H1 (cell line): ENCODE measurements at regions not wholly inside any gene's neighbourhood (a gene's known extent, or its start where the extent isn't known, plus 50 kb on each side); places are given as distances from the start of the nearest gene placed in this dataset.

ENCODE experiments used
- CTCF ChIA-PET: fragments of 300-600 bp; sonication (Branson Sonifier 250); formaldehyde crosslinking; loops from one replicate; lab custom pipeline; 2021; ENCODE audit not compliant: partially characterized antibody; lab: Charles Lee
- POLR2A ChIA-PET: fragments of 300-600 bp; sonication (Branson Sonifier 250); formaldehyde crosslinking; loops from one replicate; lab custom pipeline; 2021; ENCODE audit warnings: inconsistent platforms; ENCODE audit not compliant: partially characterized antibody; lab: Charles Lee
- DNase-seq, 2 experiments: peaks; one replicate each; pipeline versions ENCODE4 v3.0.0 to v3.0.0-alpha.2; 2010 to 2022; ENCODE audit warnings: low spot score in 2 of 2, low read depth in 1 of 2, mixed read lengths in 1 of 2
- FAIRE-seq: peaks from 2 replicates; lab custom pipeline; 2011; peaks lifted over from hg19 to GRCh38; lab: Jason Lieb, UNC
- H2AFZ ChIP-seq: 2 replicates; pipeline ENCODE4 v1.8.1; 2012; ENCODE audit warnings: low read length, inconsistent platforms
- H2AK5ac ChIP-seq: 2 replicates; pipeline ENCODE4 v1.6.1; 2013; ENCODE audit warnings: low read depth, low read length
- H2BK120ac ChIP-seq: replicated peaks from 2 replicates; pipeline ENCODE3; 2013; ENCODE audit warnings: low read depth, low read length, inconsistent platforms
- H2BK12ac ChIP-seq: 2 replicates; pipeline ENCODE4 v1.6.1; 2013; ENCODE audit warnings: low read depth, low read length
- H2BK15ac ChIP-seq: 2 replicates; pipeline ENCODE4 v1.6.1; 2013; ENCODE audit warnings: low read length
- H2BK20ac ChIP-seq: 2 replicates; pipeline ENCODE4 v1.6.1; 2013; ENCODE audit warnings: low read length
- H2BK5ac ChIP-seq: 2 replicates; pipeline ENCODE4 v1.6.1; 2013; ENCODE audit warnings: low read depth, low read length
- H3K14ac ChIP-seq: 2 replicates; pipeline ENCODE4 v1.6.1; 2013; ENCODE audit warnings: inconsistent platforms; ENCODE audit not compliant: insufficient read length
- H3K18ac ChIP-seq: 2 replicates; pipeline ENCODE4 v1.6.1; 2013; ENCODE audit warnings: low read length; ENCODE audit errors: extremely low read depth
- H3K23ac ChIP-seq: 2 replicates; pipeline ENCODE4 v1.6.1; 2013; ENCODE audit warnings: inconsistent platforms; ENCODE audit not compliant: insufficient read length
- H3K23me2 ChIP-seq: 2 replicates; pipeline ENCODE4 v1.6.1; 2013; ENCODE audit warnings: low read depth, low read length
- H3K27ac ChIP-seq: 2 replicates; pipeline ENCODE4 v1.6.1; 2011; ENCODE audit warnings: low read depth, low read length, inconsistent platforms
- H3K27me3 ChIP-seq, 4 experiments: replicated peaks in 1 of 4; 1 replicate in 1 of 4; 2 replicates in 3 of 4; pipeline versions ENCODE4 v1.6.1 to v1.8.1; 2011 to 2013; ENCODE audit warnings: low read length in 3 of 4, mild to moderate bottlenecking in 3 of 4, inconsistent platforms in 2 of 4, mixed read lengths in 2 of 4, moderate library complexity in 1 of 4; ENCODE audit not compliant: control insufficient read depth in 3 of 4, insufficient read depth in 3 of 4; ENCODE audit errors: extremely low read depth in 1 of 4
- H3K36me3 ChIP-seq, 4 experiments: 2 replicates each; pipeline versions ENCODE4 v1.6.1 to v1.8.1; 2011 to 2013; ENCODE audit warnings: mild to moderate bottlenecking in 4 of 4, low read length in 3 of 4, moderate library complexity in 2 of 4, control low read depth in 1 of 4, inconsistent platforms in 1 of 4; ENCODE audit not compliant: insufficient read depth in 4 of 4, control insufficient read depth in 2 of 4
- H3K4ac ChIP-seq: replicated peaks from 2 replicates; pipeline ENCODE3; 2013; ENCODE audit warnings: low read length, low read depth, mixed read lengths, inconsistent platforms; ENCODE audit not compliant: insufficient read length
- H3K4me1 ChIP-seq, 4 experiments: replicated peaks in 1 of 4; 1 replicate in 1 of 4; 2 replicates in 3 of 4; pipeline versions ENCODE4 v1.6.1 to v1.8.1; 2011 to 2013; ENCODE audit warnings: low read length in 3 of 4, inconsistent platforms in 2 of 4, mixed read lengths in 1 of 4; ENCODE audit not compliant: insufficient read depth in 4 of 4, control insufficient read depth in 3 of 4
- H3K4me2 ChIP-seq, 2 experiments: 2 replicates each; pipeline versions ENCODE4 v1.6.1 to v1.8.1; 2011 to 2013; ENCODE audit warnings: low read depth in 2 of 2, low read length in 2 of 2, control low read depth in 1 of 2, inconsistent platforms in 1 of 2, mild to moderate bottlenecking in 1 of 2; ENCODE audit not compliant: insufficient read depth in 1 of 2
- H3K4me3 ChIP-seq, 4 experiments: fragments of 200-600, 300-600 bp in 1 of 4; sonication (generic), shearing (Covaris generic), sonication (Bioruptor Twin) in 1 of 4; 2 replicates each; pipeline versions ENCODE4 v1.5.1 to v1.8.1; 2011 to 2016; ENCODE audit warnings: low read length in 4 of 4, low read depth in 3 of 4, control low read depth in 2 of 4, inconsistent platforms in 2 of 4, mild to moderate bottlenecking in 2 of 4, mixed read lengths in 1 of 4, moderate library complexity in 1 of 4; ENCODE audit not compliant: insufficient read depth in 2 of 4; ENCODE audit errors: extremely low read depth in 1 of 4
- H3K56ac ChIP-seq: replicated peaks from 2 replicates; pipeline ENCODE3; 2013; ENCODE audit warnings: low read depth, mild to moderate bottlenecking, mixed read lengths, low read length, inconsistent platforms; ENCODE audit not compliant: insufficient read length
- H3K79me1 ChIP-seq: 2 replicates; pipeline ENCODE4 v1.6.1; 2013; ENCODE audit warnings: low read depth, low read length, control low read depth
- H3K79me2 ChIP-seq, 2 experiments: 2 replicates each; pipeline versions ENCODE4 v1.6.1 to v1.8.1; 2012 to 2013; ENCODE audit warnings: low read length in 2 of 2, mild to moderate bottlenecking in 2 of 2, inconsistent platforms in 1 of 2; ENCODE audit not compliant: insufficient read depth in 2 of 2, control insufficient read depth in 1 of 2
- H3K9ac ChIP-seq, 4 experiments: replicated peaks in 1 of 4; 1 replicate in 1 of 4; 2 replicates in 3 of 4; pipeline versions ENCODE4 v1.6.1 to v1.8.1; 2011 to 2013; ENCODE audit warnings: low read depth in 3 of 4, low read length in 3 of 4, control low read depth in 2 of 4, mild to moderate bottlenecking in 2 of 4, moderate library complexity in 2 of 4, inconsistent platforms in 1 of 4; ENCODE audit errors: extremely low read depth in 1 of 4
- H3K9me3 ChIP-seq, 2 experiments: 2 replicates each; pipeline versions ENCODE4 v1.6.1 to v1.8.1; 2012 to 2013; ENCODE audit warnings: mild to moderate bottlenecking in 2 of 2, moderate library complexity in 2 of 2, control low read depth in 1 of 2, inconsistent platforms in 1 of 2, low read depth in 1 of 2, low read length in 1 of 2, mixed read lengths in 1 of 2; ENCODE audit not compliant: insufficient read depth in 2 of 2
- H4K20me1 ChIP-seq, 2 experiments: replicated peaks in 1 of 2; 2 replicates each; pipeline versions ENCODE3 to v1.8.1; 2011 to 2013; ENCODE audit warnings: inconsistent platforms in 2 of 2, low read length in 2 of 2, mild to moderate bottlenecking in 1 of 2; ENCODE audit not compliant: insufficient read depth in 2 of 2, control insufficient read depth in 1 of 2
- H4K5ac ChIP-seq: 2 replicates; pipeline ENCODE4 v1.6.1; 2013; ENCODE audit warnings: low read length, low read depth, mixed read lengths, inconsistent platforms; ENCODE audit not compliant: insufficient read length
- H4K8ac ChIP-seq: 2 replicates; pipeline ENCODE4 v1.8.0; 2013; ENCODE audit warnings: mild to moderate bottlenecking, moderate library complexity, low read length, inconsistent platforms; ENCODE audit not compliant: insufficient read depth; ENCODE audit errors: extremely low read depth
- H4K91ac ChIP-seq: replicated peaks from 2 replicates; pipeline ENCODE3; 2013; ENCODE audit warnings: low read length, mixed read lengths, inconsistent platforms; ENCODE audit not compliant: insufficient read length
- BRCA1 ChIP-seq: IDR thresholded peaks from 2 replicates; pipeline ENCODE4 v1.6.1; 2012; ENCODE audit warnings: low read depth, low read length, improper control_type of control experiment
- CBX8 ChIP-seq: fragments of 300-800, 300-1000 bp; sonication (generic); IDR thresholded peaks from 2 replicates; pipeline ENCODE4 v1.7.1; 2016; ENCODE audit warnings: low read depth, low read length, borderline replicate concordance
- POLR2AphosphoS5 ChIP-seq: IDR thresholded peaks from 2 replicates; pipeline ENCODE4 v1.6.1; 2011; ENCODE audit warnings: low read depth, low read length
- RXRA ChIP-seq: IDR thresholded peaks from 2 replicates; pipeline ENCODE4 v1.6.1; 2011; ENCODE audit warnings: low read depth, mild to moderate bottlenecking, low read length, moderate library complexity; ENCODE audit not compliant: insufficient read depth
- WGBS, 2 experiments: shearing (Covaris generic) in 1 of 2; methylation state at CpG; one replicate each; pipeline versions ENCODE4 v1.1.6 to v1.1.7; 2013 to 2015; ENCODE audit warnings: low lambda C conversion rate in 2 of 2, mixed read lengths in 2 of 2, inconsistent platforms in 1 of 2, low coverage in 1 of 2, missing lambda C conversion rate in 1 of 2; ENCODE audit not compliant: insufficient replicate concordance in 2 of 2, insufficient coverage in 1 of 2, insufficient read length in 1 of 2; ENCODE audit errors: extremely low coverage in 1 of 2, missing lambda C conversion rate in 1 of 2; 5-methylcytosine and 5-hydroxymethylcytosine counted together

DNA sequence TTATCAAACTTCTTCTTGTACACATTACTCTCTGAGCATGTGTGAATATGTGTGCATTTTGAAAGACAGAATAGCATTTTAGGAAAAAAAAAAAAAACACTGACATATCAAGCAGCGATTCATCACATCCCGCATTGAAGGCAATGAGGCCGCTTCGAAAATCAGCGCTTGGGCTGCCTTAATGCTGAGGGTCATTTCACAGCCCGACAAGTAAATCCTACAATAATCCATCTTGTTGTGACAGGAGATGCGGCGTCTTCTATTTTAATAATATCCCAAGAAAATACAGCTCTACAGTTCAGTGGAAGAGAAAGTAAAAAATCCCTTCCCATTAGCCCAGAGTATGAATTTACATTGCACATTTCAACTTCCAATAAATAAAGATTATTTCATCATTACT is 389.2 kb upstream of the GRM7 start:
- Histone ChIP-seq H4K91ac (no peak overlapping the region), H3K9ac (no peak overlapping the region), H4K5ac (no peak overlapping the region), H2BK120ac (no peak overlapping the region), H3K56ac (no peak overlapping the region), H3K36me3 (no peaks in the 10 kb centered on the region), H3K27ac (no peak overlapping the region), H4K20me1 (no peaks in the 10 kb centered on the region), H3K23me2 (no peaks in the 10 kb centered on the region; the same call in 1 of the 2 replicates), H3K23ac (no peak overlapping the region), H3K9me3 (no peaks in the 10 kb centered on the region), H3K4me1 (no peaks in the 10 kb centered on the region), H2BK15ac (no peak overlapping the region), H3K4ac (no peak overlapping the region), H2BK20ac (no peak overlapping the region), H3K27me3 (no peaks in the 10 kb centered on the region), H2AFZ (no peak overlapping the region), H2AK5ac (no peak overlapping the region), H2BK5ac (no peak overlapping the region), H2BK12ac (no peak overlapping the region), H3K18ac (no peak overlapping the region), H3K79me2 (no peaks in the 10 kb centered on the region), H4K8ac (no peak overlapping the region), H3K79me1 (no peaks in the 10 kb centered on the region), H3K4me2 (no peak overlapping the region), H3K4me3 (no peak overlapping the region), H3K14ac (no peak overlapping the region)
- TF ChIP-seq CBX8 (no peak), BRCA1 (no peak), POLR2AphosphoS5 (no peak), RXRA (no peak)
- FAIRE-seq (no peak), DNase-seq (no peak)
- ChIA-PET POLR2A (no interaction called here), CTCF (interaction anchor here (0.6 to 0.7 kb wide), 3 partner anchors 73 to 1226 kb away, joined by 3 read pairs; no protein-coding TSS in a partner anchor)
- WGBS, 2 experiments = 88% methylated on average over 8 of the region's 8 CpGs; no CpG with 5 or more reads in 1 of the 2 experiments
